Fibroblast of lung (primary cell): ENCODE measurements at regions not wholly inside any gene's neighbourhood (a gene's known extent, or its start where the extent isn't known, plus 50 kb on each side); places are given as distances from the start of the nearest gene placed in this dataset.

Experiments used
- DNase-seq, 2 donors: peaks; one replicate each; pipeline versions ENCODE4 v3.0.0 to v3.0.0-alpha.2; 2010; ENCODE audit warnings: low read depth in 2 of 2
- H2AFZ ChIP-seq: 2 replicates; pipeline ENCODE4 v1.5.1; 2012; ENCODE audit warnings: low read length, control low read depth, inconsistent platforms
- H3K27ac ChIP-seq: 2 replicates; pipeline ENCODE4 v1.5.1; 2011; ENCODE audit warnings: low read length, control low read depth; ENCODE audit not compliant: insufficient read depth
- H3K27me3 ChIP-seq: 2 replicates; pipeline ENCODE4 v1.5.1; 2011; ENCODE audit warnings: mild to moderate bottlenecking, low read length; ENCODE audit not compliant: control insufficient read depth, insufficient read depth
- H3K36me3 ChIP-seq: 2 replicates; pipeline ENCODE4 v1.5.1; 2011; ENCODE audit warnings: low read length; ENCODE audit not compliant: control insufficient read depth, insufficient read depth
- H3K4me1 ChIP-seq: 2 replicates; pipeline ENCODE4 v1.5.1; 2011; ENCODE audit warnings: low read length; ENCODE audit not compliant: control insufficient read depth, insufficient read depth; ENCODE audit errors: extremely low read depth
- H3K4me2 ChIP-seq: 2 replicates; pipeline ENCODE4 v1.5.1; 2011; ENCODE audit warnings: low read length, control low read depth; ENCODE audit not compliant: insufficient read depth; ENCODE audit errors: extremely low read depth
- H3K4me3 ChIP-seq, 4 experiments: fragments of 200-600 bp in 1 of 4; sonication (generic) in 1 of 4; replicated peaks in 1 of 4; 2 replicates each; pipeline ENCODE4 v1.5.1; 2011 to 2016; ENCODE audit warnings: low read length in 4 of 4, low read depth in 3 of 4, mild to moderate bottlenecking in 3 of 4, control low read depth in 2 of 4, inconsistent platforms in 1 of 4, mixed read lengths in 1 of 4; ENCODE audit not compliant: insufficient read depth in 1 of 4; ENCODE audit errors: control extremely low read depth in 1 of 4
- H3K79me2 ChIP-seq: 2 replicates; pipeline ENCODE4 v1.5.1; 2012; ENCODE audit warnings: mild to moderate bottlenecking, low read length, inconsistent platforms; ENCODE audit not compliant: control insufficient read depth, insufficient read depth
- H3K9ac ChIP-seq: 2 replicates; pipeline ENCODE4 v1.5.1; 2011; ENCODE audit warnings: mild to moderate bottlenecking, low read length, control low read depth; ENCODE audit not compliant: insufficient read depth
- H3K9me3 ChIP-seq: 2 replicates; pipeline ENCODE4 v1.5.1; 2012; ENCODE audit warnings: low read depth, low read length; ENCODE audit not compliant: control insufficient read depth, insufficient read depth
- H4K20me1 ChIP-seq: 2 replicates; pipeline ENCODE4 v1.5.1; 2011; ENCODE audit warnings: low read length; ENCODE audit not compliant: control insufficient read depth, insufficient read depth; ENCODE audit errors: extremely low read depth
- EZH2 ChIP-seq: IDR thresholded peaks from 2 replicates; pipeline ENCODE4 v1.5.1; 2012; ENCODE audit warnings: low read length, control low read depth, mild to moderate bottlenecking; ENCODE audit errors: missing control alignments
- TF ChIP-seq, protein P1 (sequence below), 2 donors: IDR thresholded peaks in 1 of 2; conservative IDR thresholded peaks in 1 of 2; 1 replicate in 1 of 2; 2 replicates in 1 of 2; pipeline ENCODE4 v1.5.1; 2011 to 2012; ENCODE audit warnings: low read length in 2 of 2, control low read depth in 1 of 2, inconsistent platforms in 1 of 2, low read depth in 1 of 2, mild to moderate bottlenecking in 1 of 2

DNA sequence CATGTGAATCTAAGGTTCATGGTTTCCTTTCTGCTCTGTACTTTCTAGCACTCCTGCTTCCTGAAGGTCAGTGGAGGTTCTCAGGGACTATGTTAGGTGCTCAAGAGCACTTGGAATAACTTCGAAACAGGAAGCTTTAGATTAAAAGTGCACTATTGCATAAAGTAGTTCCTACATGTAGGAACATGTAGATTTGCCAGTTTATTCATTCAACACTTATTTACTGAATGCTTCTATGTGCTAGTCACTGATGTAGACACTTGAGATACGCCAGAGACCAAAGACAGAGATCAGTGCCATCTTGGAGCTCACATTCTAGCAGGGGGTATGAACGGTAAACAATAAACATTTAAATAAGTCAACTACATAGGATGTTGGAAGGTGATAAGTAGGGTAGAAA is 87.7 kb downstream of the DHRS2 start:
- DNase-seq: no peak

GRCh38 chr14:23725528-23725927 is 89.4 kb downstream of the DHRS2 start:
- TF ChIP-seq EZH2: no peak
- TF ChIP-seq, protein P1, sequence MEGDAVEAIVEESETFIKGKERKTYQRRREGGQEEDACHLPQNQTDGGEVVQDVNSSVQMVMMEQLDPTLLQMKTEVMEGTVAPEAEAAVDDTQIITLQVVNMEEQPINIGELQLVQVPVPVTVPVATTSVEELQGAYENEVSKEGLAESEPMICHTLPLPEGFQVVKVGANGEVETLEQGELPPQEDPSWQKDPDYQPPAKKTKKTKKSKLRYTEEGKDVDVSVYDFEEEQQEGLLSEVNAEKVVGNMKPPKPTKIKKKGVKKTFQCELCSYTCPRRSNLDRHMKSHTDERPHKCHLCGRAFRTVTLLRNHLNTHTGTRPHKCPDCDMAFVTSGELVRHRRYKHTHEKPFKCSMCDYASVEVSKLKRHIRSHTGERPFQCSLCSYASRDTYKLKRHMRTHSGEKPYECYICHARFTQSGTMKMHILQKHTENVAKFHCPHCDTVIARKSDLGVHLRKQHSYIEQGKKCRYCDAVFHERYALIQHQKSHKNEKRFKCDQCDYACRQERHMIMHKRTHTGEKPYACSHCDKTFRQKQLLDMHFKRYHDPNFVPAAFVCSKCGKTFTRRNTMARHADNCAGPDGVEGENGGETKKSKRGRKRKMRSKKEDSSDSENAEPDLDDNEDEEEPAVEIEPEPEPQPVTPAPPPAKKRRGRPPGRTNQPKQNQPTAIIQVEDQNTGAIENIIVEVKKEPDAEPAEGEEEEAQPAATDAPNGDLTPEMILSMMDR (conservative IDR thresholded peaks at IDR 0.05 in 1 of 2, IDR thresholded peaks at IDR 0.05 in 1 of 2; ENCODE audit: low read depth in 1 of 2, low read length in 2 of 2): no peak
- Histone ChIP-seq H3K4me3 (no peak overlapping the region), H3K9ac (no peak overlapping the region), H3K27me3 (no peaks in the 10 kb centered on the region), H4K20me1 (no peaks in the 10 kb centered on the region), H3K36me3 (no peaks in the 10 kb centered on the region), H3K4me2 (no peak overlapping the region), H2AFZ (no peak overlapping the region), H3K27ac (no peak overlapping the region), H3K79me2 (no peaks in the 10 kb centered on the region), H3K9me3 (no peaks in the 10 kb centered on the region), H3K4me1 (no peaks in the 10 kb centered on the region)
- DNase-seq: no peak

More for the DNA sequence above, 87.7 kb downstream of the DHRS2 start:
- no peaks in the 10 kb centered on the region for H3K27me3 ChIP-seq
- H3K79me2 ChIP-seq: no peaks in the 10 kb centered on the region
- no peak overlapping the region for H2AFZ ChIP-seq
- no peaks in the 10 kb centered on the region for H3K4me1 ChIP-seq
- no peak overlapping the region for H3K27ac ChIP-seq
- H3K9me3 ChIP-seq: no peaks in the 10 kb centered on the region
- no peaks in the 10 kb centered on the region for H3K36me3 ChIP-seq
- H4K20me1 ChIP-seq: no peaks in the 10 kb centered on the region
- no peak overlapping the region for H3K4me2 ChIP-seq
- TF ChIP-seq EZH2: no peak
- TF ChIP-seq, protein P1 (conservative IDR thresholded peaks at IDR 0.05 in 1 of 2, IDR thresholded peaks at IDR 0.05 in 1 of 2; ENCODE audit: low read depth in 1 of 2, low read length in 2 of 2): no peak
- H3K4me3 ChIP-seq: no peak overlapping the region
- no peak overlapping the region for H3K9ac ChIP-seq

GRCh38 chr14:23725980-23726710 is 90.0 kb downstream of the DHRS2 start:
- Histone ChIP-seq H3K4me1 (no peaks in the 10 kb centered on the region), H2AFZ (no peak overlapping the region), H3K9ac (no peak overlapping the region), H3K27me3 (no peaks in the 10 kb centered on the region), H3K36me3 (no peaks in the 10 kb centered on the region), H3K27ac (no peak overlapping the region), H3K4me3 (no peak overlapping the region), H3K79me2 (no peaks in the 10 kb centered on the region), H3K9me3 (no peaks in the 10 kb centered on the region), H3K4me2 (no peak overlapping the region), H4K20me1 (no peaks in the 10 kb centered on the region)
- DNase-seq: no peak
- no peak for TF ChIP-seq EZH2
- TF ChIP-seq, protein P1 (conservative IDR thresholded peaks at IDR 0.05 in 1 of 2, IDR thresholded peaks at IDR 0.05 in 1 of 2; ENCODE audit: low read depth in 1 of 2, low read length in 2 of 2): no peak
